Uterus (tissue), 2 donors: ENCODE measurements at regions not wholly inside any gene's neighbourhood (a gene's known extent, or its start where the extent isn't known, plus 50 kb on each side); places are given as distances from the start of the nearest gene placed in this dataset.

Experiments
- POLR2A ChIP-seq, 2 donors: fragments of 450-650 bp; IDR thresholded peaks; one replicate each; pipeline ENCODE4 v1.6.1; 2016; ENCODE audit warnings: antibody characterized with exemption in 2 of 2, mild to moderate bottlenecking in 1 of 2, moderate library complexity in 1 of 2
- TF ChIP-seq, protein P1 (sequence below), 4 experiments: fragments of 200-600 bp in 2 of 4; fragments of 450-650 bp in 2 of 4; sonication (generic) in 2 of 4; IDR thresholded peaks; one replicate each; pipeline ENCODE4 v1.5.1; 2016 to 2019; ENCODE audit warnings: antibody characterized with exemption in 4 of 4, mild to moderate bottlenecking in 2 of 4, moderate library complexity in 1 of 4

DNA sequence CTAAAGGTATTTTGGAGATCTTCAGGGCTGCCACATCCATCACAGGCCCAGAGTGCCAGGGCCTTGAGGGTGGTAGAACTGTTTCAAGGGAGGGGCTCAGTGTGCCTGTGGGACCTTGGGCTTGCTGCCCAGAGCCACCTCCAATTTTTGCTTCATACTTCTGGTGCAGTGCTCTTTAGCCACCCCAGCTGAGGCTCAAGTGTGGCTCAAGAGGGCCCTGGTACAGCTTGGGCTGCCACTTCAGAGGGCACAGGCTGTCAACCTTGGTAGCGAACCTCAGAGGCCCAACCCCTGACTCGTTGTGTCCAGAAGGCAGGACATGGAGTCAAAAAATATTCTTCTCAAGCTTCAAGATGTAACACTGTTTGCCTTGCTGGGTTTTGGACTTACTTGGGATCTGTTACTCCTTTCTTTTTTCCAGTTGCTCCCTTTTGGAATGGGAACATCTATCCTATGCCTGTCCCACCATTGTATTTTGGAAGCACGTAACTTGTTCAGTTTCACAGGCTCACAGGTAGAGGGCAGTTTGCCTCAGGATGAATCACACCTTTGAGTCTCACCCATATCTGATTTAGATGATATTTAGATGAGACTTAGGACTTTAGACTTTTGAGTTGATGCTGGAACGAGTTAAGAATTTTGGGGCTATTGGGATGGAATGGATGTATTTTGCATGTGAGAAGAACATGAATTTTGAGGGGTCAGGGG, 224.8 kb downstream of the RPS24 start:
- TF ChIP-seq POLR2A (IDR thresholded peaks at IDR 0.05): no peak
- TF ChIP-seq, protein P1, sequence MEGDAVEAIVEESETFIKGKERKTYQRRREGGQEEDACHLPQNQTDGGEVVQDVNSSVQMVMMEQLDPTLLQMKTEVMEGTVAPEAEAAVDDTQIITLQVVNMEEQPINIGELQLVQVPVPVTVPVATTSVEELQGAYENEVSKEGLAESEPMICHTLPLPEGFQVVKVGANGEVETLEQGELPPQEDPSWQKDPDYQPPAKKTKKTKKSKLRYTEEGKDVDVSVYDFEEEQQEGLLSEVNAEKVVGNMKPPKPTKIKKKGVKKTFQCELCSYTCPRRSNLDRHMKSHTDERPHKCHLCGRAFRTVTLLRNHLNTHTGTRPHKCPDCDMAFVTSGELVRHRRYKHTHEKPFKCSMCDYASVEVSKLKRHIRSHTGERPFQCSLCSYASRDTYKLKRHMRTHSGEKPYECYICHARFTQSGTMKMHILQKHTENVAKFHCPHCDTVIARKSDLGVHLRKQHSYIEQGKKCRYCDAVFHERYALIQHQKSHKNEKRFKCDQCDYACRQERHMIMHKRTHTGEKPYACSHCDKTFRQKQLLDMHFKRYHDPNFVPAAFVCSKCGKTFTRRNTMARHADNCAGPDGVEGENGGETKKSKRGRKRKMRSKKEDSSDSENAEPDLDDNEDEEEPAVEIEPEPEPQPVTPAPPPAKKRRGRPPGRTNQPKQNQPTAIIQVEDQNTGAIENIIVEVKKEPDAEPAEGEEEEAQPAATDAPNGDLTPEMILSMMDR (IDR thresholded peaks at IDR 0.05): no peak
